HFF-Myc (cell line): ENCODE measurements at regions not wholly inside any gene's neighbourhood (a gene's known extent, or its start where the extent isn't known, plus 50 kb on each side); places are given as distances from the start of the nearest gene placed in this dataset.

Experiments used
- DNase-seq: peaks from one replicate; pipeline ENCODE4 v3.0.0-alpha.2; 2011; ENCODE audit warnings: low read depth; ENCODE audit errors: extremely low read depth
- H3K4me3 ChIP-seq: replicated peaks from 2 replicates; pipeline ENCODE4 v1.5.1; 2011; ENCODE audit warnings: low read depth, mild to moderate bottlenecking, control low read depth, low read length
- CTCF ChIP-seq: IDR thresholded peaks from 2 replicates; pipeline ENCODE4 v1.5.1; 2012; ENCODE audit warnings: mild to moderate bottlenecking, low read depth, low read length, control low read depth; ENCODE audit errors: missing control alignments

GRCh38 chr3:150080058-150080730 lies 109.5 kb upstream of the PFN2 start:
- no peak overlapping the region for H3K4me3 ChIP-seq
- no peak for DNase-seq
- no peak for TF ChIP-seq CTCF

- H3K4me3 ChIP-seq: no peak overlapping the region
- no peak for TF ChIP-seq CTCF
- DNase-seq: no peak
Measured at GRCh38 chr3:150079029-150079739, 108.5 kb upstream of the PFN2 start.

GRCh38 chr3:150077581-150078247 lies 107.0 kb upstream of the PFN2 start:
- TF ChIP-seq CTCF: no peak

GRCh38 chr3:150077107-150077506 lies 106.4 kb upstream of the PFN2 start:
- no peak overlapping the region for H3K4me3 ChIP-seq
- TF ChIP-seq CTCF: no peak
- DNase-seq: no peak

More at GRCh38 chr3:150077581-150078247, 107.0 kb upstream of the PFN2 start:
- no peak overlapping the region for H3K4me3 ChIP-seq
- DNase-seq: no peak

- no peak for DNase-seq
- TF ChIP-seq CTCF: no peak
Measured at GRCh38 chr3:150076443-150076842, 105.7 kb upstream of the PFN2 start.

GRCh38 chr3:150075417-150075865 lies 104.7 kb upstream of the PFN2 start:
- no peak overlapping the region for H3K4me3 ChIP-seq
- no peak for DNase-seq
- no peak for TF ChIP-seq CTCF

More at GRCh38 chr3:150076443-150076842, 105.7 kb upstream of the PFN2 start:
- no peak overlapping the region for H3K4me3 ChIP-seq
